PC-9 (cell line): ENCODE measurements at regions not wholly inside any gene's neighbourhood (a gene's known extent, or its start where the extent isn't known, plus 50 kb on each side); places are given as distances from the start of the nearest gene placed in this dataset.

Experiments used
- BruUV-seq: library from RNA; stranded (reverse); fragments of 400-500 nt; replicated peaks from 2 replicates; lab custom pipeline; 2021; lab: Mats Ljungman, UMichigan
- CTCF ChIA-PET: fragments of 300-600 bp; sonication (Branson Sonifier 250); formaldehyde crosslinking; loops from one replicate; lab custom pipeline; 2022; ENCODE audit warnings: antibody characterized with exemption; lab: Charles Lee
- POLR2A ChIA-PET: fragments of 300-600 bp; sonication (Branson Sonifier 250); formaldehyde crosslinking; loops from one replicate; lab custom pipeline; 2022; ENCODE audit warnings: antibody characterized with exemption; ENCODE audit not compliant: unreplicated experiment; lab: Charles Lee
- DNase-seq, 2 experiments: peaks; one replicate each; pipeline versions ENCODE4 v3.0.0 to v3.0.0-alpha.2; 2015 to 2022; ENCODE audit warnings: mixed read lengths in 1 of 2
- H2AFZ ChIP-seq: fragments of 200-600 bp; sonication (generic); 2 replicates; pipeline ENCODE4 v1.8.1; 2017; ENCODE audit warnings: antibody characterized with exemption
- H3F3A ChIP-seq: fragments of 200-600 bp; sonication (generic); 2 replicates; pipeline ENCODE4 v1.8.1; 2017; ENCODE audit warnings: antibody characterized with exemption, mild to moderate bottlenecking, low read depth; ENCODE audit not compliant: insufficient read depth
- H3K27ac ChIP-seq: fragments of 200-600 bp; sonication (generic); 2 replicates; pipeline ENCODE4 v1.6.1; 2016; ENCODE audit warnings: mixed run types
- H3K27me3 ChIP-seq: fragments of 200-600 bp; sonication (generic); 2 replicates; pipeline ENCODE4 v1.6.1; 2016; ENCODE audit warnings: low read depth, mixed run types; ENCODE audit not compliant: insufficient read depth
- H3K36me3 ChIP-seq: fragments of 200-600 bp; sonication (generic); 2 replicates; pipeline ENCODE4 v1.6.1; 2016; ENCODE audit warnings: low read depth, mixed run types
- H3K4me1 ChIP-seq: fragments of 200-600 bp; sonication (generic); replicated peaks from 2 replicates; pipeline ENCODE4 v1.6.1; 2016; ENCODE audit warnings: mixed run types; ENCODE audit not compliant: insufficient read depth
- H3K4me2 ChIP-seq: fragments of 200-600 bp; sonication (generic); 2 replicates; pipeline ENCODE4 v1.6.1; 2017; ENCODE audit warnings: mixed run types
- H3K4me3 ChIP-seq: fragments of 200-600 bp; sonication (generic); 2 replicates; pipeline ENCODE4 v1.6.1; 2016; ENCODE audit warnings: mixed run types
- H3K79me2 ChIP-seq: fragments of 200-600 bp; sonication (generic); 2 replicates; pipeline ENCODE4 v1.6.1; 2017; ENCODE audit warnings: low read depth, mixed run types
- H3K9me2 ChIP-seq: fragments of 200-600 bp; sonication (generic); 2 replicates; pipeline ENCODE4 v1.8.1; 2017; ENCODE audit warnings: mild to moderate bottlenecking; ENCODE audit not compliant: insufficient read depth
- H3K9me3 ChIP-seq: fragments of 200-600 bp; sonication (generic); 2 replicates; pipeline ENCODE4 v1.8.1; 2016; ENCODE audit warnings: low read depth; ENCODE audit not compliant: insufficient read depth
- H4K20me1 ChIP-seq: fragments of 200-600 bp; sonication (generic); 2 replicates; pipeline ENCODE4 v1.8.1; 2017; ENCODE audit not compliant: insufficient read depth
- EZH2 ChIP-seq: fragments of 200-600 bp; sonication (generic); IDR thresholded peaks from 2 replicates; pipeline ENCODE4 v1.8.0; 2017; ENCODE audit warnings: antibody characterized with exemption, low read depth
- intact Hi-C: fragments of 100-400 bp; cut with micrococcal nuclease; formaldehyde crosslinking; loops from one replicate; pipeline ENCODE4 v1.10.0; 2022; ENCODE audit not compliant: unreplicated experiment
- TF ChIP-seq, protein P1 (sequence below): fragments of 200-600 bp; sonication (generic); conservative IDR thresholded peaks from 2 replicates; pipeline ENCODE4 v1.6.1; 2017; ENCODE audit warnings: mixed run types, antibody characterized with exemption, mild to moderate bottlenecking, moderate library complexity

DNA sequence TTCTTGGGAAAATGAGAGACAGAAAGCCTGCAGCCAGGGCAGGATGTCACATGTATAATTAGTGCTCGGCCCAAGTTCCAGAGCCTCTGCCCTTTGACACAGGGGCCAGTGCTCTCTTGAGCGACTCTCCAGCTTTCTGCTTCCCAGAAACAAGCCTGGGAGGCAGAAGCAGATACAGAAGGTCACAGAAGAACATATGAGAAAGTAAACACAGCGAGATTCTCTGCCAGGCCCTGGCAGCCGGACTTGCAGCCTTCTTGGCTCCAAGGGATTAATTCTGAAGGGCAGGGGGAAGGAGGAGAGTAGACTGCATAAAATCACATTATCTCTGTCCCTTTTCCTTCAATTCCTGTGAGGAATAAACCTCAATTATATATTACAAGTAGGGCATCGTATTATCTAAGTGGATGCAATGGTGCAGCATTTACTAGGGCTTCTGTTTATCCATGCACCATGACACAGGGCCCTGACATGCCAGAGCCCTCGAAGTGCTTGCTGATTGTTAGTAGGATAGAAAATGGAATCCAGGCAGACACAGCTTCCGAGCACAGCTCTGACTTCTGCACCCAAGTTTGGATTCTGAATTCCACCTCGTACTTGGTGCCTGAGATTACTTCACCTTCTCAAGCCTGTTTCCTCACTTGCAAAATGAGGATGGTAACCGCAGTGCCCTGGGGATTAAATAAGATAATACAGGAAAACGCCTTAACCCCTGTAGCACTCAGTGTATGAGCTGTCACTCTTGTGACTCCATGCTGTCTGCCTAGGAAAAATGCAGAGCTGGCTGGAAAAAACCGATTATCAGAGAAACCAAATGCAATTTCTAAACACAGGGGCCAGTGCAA, 536.5 kb downstream of the TNS3 start:
- Histone ChIP-seq H3K36me3 (no peaks in the 10 kb centered on the region), H3K4me1 (no peaks in the 10 kb centered on the region), H3K4me2 (no peak overlapping the region), H3K9me2 (no peaks in the 10 kb centered on the region), H2AFZ (no peak overlapping the region), H3K4me3 (no peak overlapping the region), H3K9me3 (no peaks in the 10 kb centered on the region), H3K27me3 (no peaks in the 10 kb centered on the region), H3F3A (no peaks in the 10 kb centered on the region), H3K27ac (no peak overlapping the region), H3K79me2 (no peaks in the 10 kb centered on the region), H4K20me1 (no peaks in the 10 kb centered on the region)
- BruUV-seq = no TSS peak
- CTCF ChIA-PET = no interaction called here
- intact Hi-C loops = no loop called here
- POLR2A ChIA-PET = no interaction called here
- TF ChIP-seq, protein P1, sequence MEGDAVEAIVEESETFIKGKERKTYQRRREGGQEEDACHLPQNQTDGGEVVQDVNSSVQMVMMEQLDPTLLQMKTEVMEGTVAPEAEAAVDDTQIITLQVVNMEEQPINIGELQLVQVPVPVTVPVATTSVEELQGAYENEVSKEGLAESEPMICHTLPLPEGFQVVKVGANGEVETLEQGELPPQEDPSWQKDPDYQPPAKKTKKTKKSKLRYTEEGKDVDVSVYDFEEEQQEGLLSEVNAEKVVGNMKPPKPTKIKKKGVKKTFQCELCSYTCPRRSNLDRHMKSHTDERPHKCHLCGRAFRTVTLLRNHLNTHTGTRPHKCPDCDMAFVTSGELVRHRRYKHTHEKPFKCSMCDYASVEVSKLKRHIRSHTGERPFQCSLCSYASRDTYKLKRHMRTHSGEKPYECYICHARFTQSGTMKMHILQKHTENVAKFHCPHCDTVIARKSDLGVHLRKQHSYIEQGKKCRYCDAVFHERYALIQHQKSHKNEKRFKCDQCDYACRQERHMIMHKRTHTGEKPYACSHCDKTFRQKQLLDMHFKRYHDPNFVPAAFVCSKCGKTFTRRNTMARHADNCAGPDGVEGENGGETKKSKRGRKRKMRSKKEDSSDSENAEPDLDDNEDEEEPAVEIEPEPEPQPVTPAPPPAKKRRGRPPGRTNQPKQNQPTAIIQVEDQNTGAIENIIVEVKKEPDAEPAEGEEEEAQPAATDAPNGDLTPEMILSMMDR = no peak
- no peak for DNase-seq

DNA sequence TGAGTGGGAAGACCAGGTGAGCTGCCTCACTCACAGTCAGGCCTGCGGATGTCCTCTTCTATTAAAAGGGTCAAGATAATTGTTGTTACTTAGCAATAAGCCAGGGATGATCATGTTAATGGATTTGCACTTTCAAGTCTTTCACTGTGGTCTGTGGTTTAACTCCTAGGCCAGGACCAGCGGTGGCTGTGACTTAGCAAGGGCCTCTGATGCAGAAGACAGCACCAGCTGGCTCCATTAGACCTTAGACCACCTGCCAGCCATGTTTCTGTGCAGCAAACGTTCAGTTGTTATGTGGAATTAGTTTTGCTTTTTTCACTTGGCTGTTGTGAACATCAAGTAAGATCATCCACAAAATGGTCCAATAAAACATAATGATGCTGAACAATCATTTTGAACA, 537.3 kb downstream of the TNS3 start:
- Histone ChIP-seq H3K27me3 (no peaks in the 10 kb centered on the region), H3K27ac (no peak overlapping the region), H3K9me2 (no peaks in the 10 kb centered on the region), H4K20me1 (no peaks in the 10 kb centered on the region), H3K79me2 (no peaks in the 10 kb centered on the region), H3K4me1 (no peaks in the 10 kb centered on the region), H3K9me3 (no peaks in the 10 kb centered on the region), H3K36me3 (no peaks in the 10 kb centered on the region), H2AFZ (no peak overlapping the region), H3F3A (no peaks in the 10 kb centered on the region), H3K4me2 (no peak overlapping the region), H3K4me3 (no peak overlapping the region)
- no TSS peak for BruUV-seq
- TF ChIP-seq, protein P1 = no peak
- no peak for TF ChIP-seq EZH2
- DNase-seq = no peak
- intact Hi-C loops = no loop called here
- POLR2A ChIA-PET = no interaction called here
- CTCF ChIA-PET = no interaction called here

DNA sequence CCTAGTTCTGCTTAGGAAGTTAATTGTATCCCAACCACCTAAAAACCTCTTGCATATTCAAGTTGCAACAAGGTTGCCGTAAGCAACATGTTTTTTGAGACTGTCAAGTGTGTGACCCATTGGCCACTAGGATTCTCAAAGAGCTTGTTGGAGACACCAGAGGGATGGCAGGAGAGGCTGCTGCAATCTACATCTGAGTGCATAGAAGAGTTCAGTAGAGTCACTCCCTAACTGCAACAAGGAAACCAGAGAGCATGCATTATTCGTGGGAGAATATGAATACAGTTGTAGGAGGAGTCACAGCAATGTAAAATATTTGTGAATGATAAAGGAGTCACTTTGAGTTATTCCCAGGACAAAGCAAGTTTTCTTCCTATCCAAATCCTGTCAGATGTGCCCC, 538.6 kb downstream of the TNS3 start:
- TF ChIP-seq, protein P1 = no peak
- TF ChIP-seq EZH2 = no peak
- POLR2A ChIA-PET = no interaction called here
- intact Hi-C loops = no loop called here

More for the DNA sequence above, 538.6 kb downstream of the TNS3 start:
- Histone ChIP-seq H3K4me2 (no peak overlapping the region), H3K4me3 (no peak overlapping the region), H3K27ac (no peak overlapping the region), H2AFZ (no peak overlapping the region), H3K79me2 (no peaks in the 10 kb centered on the region), H4K20me1 (no peaks in the 10 kb centered on the region), H3K36me3 (no peaks in the 10 kb centered on the region), H3K9me3 (no peaks in the 10 kb centered on the region), H3K4me1 (no peaks in the 10 kb centered on the region), H3K27me3 (no peaks in the 10 kb centered on the region), H3F3A (no peaks in the 10 kb centered on the region), H3K9me2 (no peaks in the 10 kb centered on the region)
- DNase-seq = no peak
- CTCF ChIA-PET = no interaction called here
- BruUV-seq = no TSS peak
